ENCODE measurements at regions not wholly inside any gene's neighbourhood (a gene's known extent, or its start where the extent isn't known, plus 50 kb on each side); places are given as distances from the start of the nearest gene placed in this dataset.

DNA sequence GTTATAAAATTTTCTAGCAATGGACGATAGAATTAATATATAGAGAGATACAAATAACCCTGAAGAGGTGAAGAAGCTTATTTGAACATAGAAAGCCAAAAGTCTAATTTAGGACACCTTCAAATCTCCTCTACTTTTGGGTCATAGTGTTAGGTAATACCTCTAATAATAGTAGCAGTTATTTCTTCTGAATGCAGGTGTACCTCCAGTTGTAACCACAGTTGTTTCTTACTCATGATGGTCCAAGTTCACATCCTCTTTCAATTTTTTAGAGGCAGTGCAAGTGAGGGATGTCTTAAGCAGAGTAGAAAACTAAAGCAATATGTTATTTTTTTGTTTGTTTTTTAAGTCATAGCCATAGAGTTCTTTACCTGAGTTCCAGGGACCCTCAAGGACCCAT is 429.5 kb downstream of the CCDC85A start:
- TF ChIP-seq, protein P1, sequence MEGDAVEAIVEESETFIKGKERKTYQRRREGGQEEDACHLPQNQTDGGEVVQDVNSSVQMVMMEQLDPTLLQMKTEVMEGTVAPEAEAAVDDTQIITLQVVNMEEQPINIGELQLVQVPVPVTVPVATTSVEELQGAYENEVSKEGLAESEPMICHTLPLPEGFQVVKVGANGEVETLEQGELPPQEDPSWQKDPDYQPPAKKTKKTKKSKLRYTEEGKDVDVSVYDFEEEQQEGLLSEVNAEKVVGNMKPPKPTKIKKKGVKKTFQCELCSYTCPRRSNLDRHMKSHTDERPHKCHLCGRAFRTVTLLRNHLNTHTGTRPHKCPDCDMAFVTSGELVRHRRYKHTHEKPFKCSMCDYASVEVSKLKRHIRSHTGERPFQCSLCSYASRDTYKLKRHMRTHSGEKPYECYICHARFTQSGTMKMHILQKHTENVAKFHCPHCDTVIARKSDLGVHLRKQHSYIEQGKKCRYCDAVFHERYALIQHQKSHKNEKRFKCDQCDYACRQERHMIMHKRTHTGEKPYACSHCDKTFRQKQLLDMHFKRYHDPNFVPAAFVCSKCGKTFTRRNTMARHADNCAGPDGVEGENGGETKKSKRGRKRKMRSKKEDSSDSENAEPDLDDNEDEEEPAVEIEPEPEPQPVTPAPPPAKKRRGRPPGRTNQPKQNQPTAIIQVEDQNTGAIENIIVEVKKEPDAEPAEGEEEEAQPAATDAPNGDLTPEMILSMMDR (IDR thresholded peaks at IDR 0.05; ENCODE audit: borderline replicate concordance, control extremely low read depth, extremely low read depth, insufficient read depth, missing control alignments), result no peak
- in situ Hi-C loops (cut with MboI; ENCODE audit: low sequenced_read_pairs, unreplicated experiment), result no loop called here
- peak; percentile 18 for DNase-seq (ENCODE audit: low spot score)

GRCh38 chr2:56613920-56614319 is 430.1 kb downstream of the CCDC85A start:
- TF ChIP-seq, protein P1 (IDR thresholded peaks at IDR 0.05; ENCODE audit: borderline replicate concordance, control extremely low read depth, extremely low read depth, insufficient read depth, missing control alignments), result no peak
- DNase-seq (ENCODE audit: low spot score), result no peak
- in situ Hi-C loops (cut with MboI; ENCODE audit: low sequenced_read_pairs, unreplicated experiment), result no loop called here

- TF ChIP-seq, protein P1 (IDR thresholded peaks at IDR 0.05; ENCODE audit: borderline replicate concordance, control extremely low read depth, extremely low read depth, insufficient read depth, missing control alignments), result no peak
- in situ Hi-C loops (cut with MboI; ENCODE audit: low sequenced_read_pairs, unreplicated experiment), result no loop called here
- DNase-seq (ENCODE audit: low spot score), result no peak
Observed at GRCh38 chr2:56615760-56616159, 432.0 kb downstream of the CCDC85A start.

GRCh38 chr2:56624181-56624580 is 440.4 kb downstream of the CCDC85A start:
- in situ Hi-C loops (cut with MboI; ENCODE audit: low sequenced_read_pairs, unreplicated experiment), result no loop called here
- DNase-seq (ENCODE audit: low spot score), result no peak

DNA sequence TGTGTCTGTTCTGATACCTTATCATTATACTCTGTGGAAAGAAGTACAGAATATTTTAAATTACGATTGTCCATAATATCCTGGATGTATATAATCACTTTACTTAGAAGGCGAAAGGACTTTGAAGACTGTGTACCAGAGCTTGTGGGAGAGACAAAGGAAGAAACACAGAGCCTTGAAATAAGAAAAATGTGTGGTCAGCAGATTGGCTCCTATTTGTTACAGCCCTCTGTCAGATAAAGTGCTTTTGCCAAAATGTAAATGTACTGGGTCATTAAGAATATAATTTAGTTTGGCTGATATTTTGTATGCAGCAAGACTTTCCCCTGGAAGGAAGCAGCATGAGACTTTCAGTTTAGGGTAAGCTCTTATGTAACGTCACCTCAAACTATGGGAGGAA is 443.1 kb downstream of the CCDC85A start:
- in situ Hi-C loops (cut with MboI; ENCODE audit: low sequenced_read_pairs, unreplicated experiment), result no loop called here
- DNase-seq (ENCODE audit: low spot score), result no peak
- TF ChIP-seq, protein P1 (IDR thresholded peaks at IDR 0.05; ENCODE audit: borderline replicate concordance, control extremely low read depth, extremely low read depth, insufficient read depth, missing control alignments), result no peak

More at GRCh38 chr2:56624181-56624580, 440.4 kb downstream of the CCDC85A start:
- TF ChIP-seq, protein P1 (IDR thresholded peaks at IDR 0.05; ENCODE audit: borderline replicate concordance, control extremely low read depth, extremely low read depth, insufficient read depth, missing control alignments), result no peak

DNA sequence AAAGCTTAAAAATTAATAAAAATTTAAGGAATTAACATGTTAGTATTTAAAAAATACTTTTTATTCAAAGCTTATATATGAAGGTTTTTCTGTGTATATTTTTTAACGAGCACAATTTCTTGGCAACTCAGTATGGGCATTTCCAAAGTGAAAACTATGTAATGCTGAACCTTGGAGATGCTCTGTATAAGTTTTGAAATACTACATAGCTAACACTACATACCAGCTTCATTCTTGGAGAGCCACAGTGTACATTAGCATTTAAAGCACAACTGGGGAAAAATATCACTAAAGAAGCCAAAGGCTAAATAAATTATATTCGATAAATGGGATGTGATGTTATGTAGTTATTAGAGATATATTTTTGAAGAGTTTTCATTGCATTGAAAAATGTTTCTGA is 446.5 kb downstream of the CCDC85A start:
- in situ Hi-C loops (cut with MboI; ENCODE audit: low sequenced_read_pairs, unreplicated experiment), result no loop called here
- TF ChIP-seq, protein P1 (IDR thresholded peaks at IDR 0.05; ENCODE audit: borderline replicate concordance, control extremely low read depth, extremely low read depth, insufficient read depth, missing control alignments), result no peak
- DNase-seq (ENCODE audit: low spot score), result no peak

DNA sequence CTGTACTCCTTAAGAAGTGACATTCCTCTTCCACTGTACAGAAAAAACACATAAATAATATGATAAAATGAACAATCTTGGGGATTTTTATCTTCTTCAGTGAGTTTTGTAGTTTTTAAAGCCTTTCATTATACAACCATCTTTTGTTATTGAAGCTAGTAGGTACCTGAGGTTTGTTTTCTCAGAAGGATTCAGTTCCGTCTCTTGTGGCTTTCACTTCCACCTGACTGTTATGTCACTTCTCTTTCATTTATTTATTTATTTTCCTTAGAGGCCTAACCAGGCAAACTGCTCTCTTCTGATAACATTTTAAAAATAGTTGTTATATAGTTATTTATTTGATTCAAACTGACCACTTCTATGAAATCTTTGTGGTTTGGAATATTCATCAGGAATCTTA is 464.2 kb downstream of the CCDC85A start:
- no peak for DNase-seq (ENCODE audit: low spot score)
- TF ChIP-seq, protein P1 (IDR thresholded peaks at IDR 0.05; ENCODE audit: borderline replicate concordance, control extremely low read depth, extremely low read depth, insufficient read depth, missing control alignments), result no peak
- in situ Hi-C loops (cut with MboI; ENCODE audit: low sequenced_read_pairs, unreplicated experiment), result no loop called here

All from GM13976 (cell line).